ENCODE measurements at regions not wholly inside any gene's neighbourhood (a gene's known extent, or its start where the extent isn't known, plus 50 kb on each side); places are given as distances from the start of the nearest gene placed in this dataset.

- no peak for ATAC-seq (ENCODE audit: low read depth)
- H3K4me3 ChIP-seq (ENCODE audit: severe bottlenecking): no peak overlapping the region
- peak; percentile 36 for TF ChIP-seq CTCF (IDR thresholded peaks at IDR 0.05; ENCODE audit: poor library complexity, severe bottlenecking)
- no peaks in the 10 kb centered on the region for H3K36me3 ChIP-seq (ENCODE audit: low read depth)
- no peak overlapping the region for H3K27ac ChIP-seq (ENCODE audit: poor library complexity, severe bottlenecking)
- no peaks in the 10 kb centered on the region for H3K9me3 ChIP-seq (ENCODE audit: severe bottlenecking)
- H3K27me3 ChIP-seq (ENCODE audit: insufficient read depth, poor library complexity, severe bottlenecking): peaks cover 43% of the 10 kb centered on the region
- DNase-seq (ENCODE audit: low spot score): no peak
- H3K4me1 ChIP-seq (ENCODE audit: insufficient read depth, poor library complexity, severe bottlenecking): no peaks in the 10 kb centered on the region
Measured at GRCh38 chr5:175789670-175790069, 81.7 kb upstream of the CPLX2 start.

GRCh38 chr5:175790796-175791195 lies 80.6 kb upstream of the CPLX2 start:
- no peak for TF ChIP-seq CTCF (IDR thresholded peaks at IDR 0.05; ENCODE audit: poor library complexity, severe bottlenecking)
- Histone ChIP-seq H3K27ac (ENCODE audit: poor library complexity, severe bottlenecking) (no peak overlapping the region), H3K27me3 (ENCODE audit: insufficient read depth, poor library complexity, severe bottlenecking) (peaks cover 51% of the 10 kb centered on the region), H3K4me1 (ENCODE audit: insufficient read depth, poor library complexity, severe bottlenecking) (no peaks in the 10 kb centered on the region), H3K4me3 (ENCODE audit: severe bottlenecking) (no peak overlapping the region), H3K9me3 (ENCODE audit: severe bottlenecking) (no peaks in the 10 kb centered on the region), H3K36me3 (ENCODE audit: low read depth) (no peaks in the 10 kb centered on the region)
- ATAC-seq (ENCODE audit: low read depth) (no peak), DNase-seq (ENCODE audit: low spot score) (no peak)

- H3K4me3 ChIP-seq (ENCODE audit: severe bottlenecking): no peak overlapping the region
- no peak for TF ChIP-seq CTCF (IDR thresholded peaks at IDR 0.05; ENCODE audit: poor library complexity, severe bottlenecking)
- DNase-seq (ENCODE audit: low spot score) (no peak), ATAC-seq (ENCODE audit: low read depth) (no peak)
- H3K27ac ChIP-seq (ENCODE audit: poor library complexity, severe bottlenecking): no peak overlapping the region
- peaks cover 3% of the 10 kb centered on the region for H3K4me1 ChIP-seq (ENCODE audit: insufficient read depth, poor library complexity, severe bottlenecking)
- no peaks in the 10 kb centered on the region for H3K36me3 ChIP-seq (ENCODE audit: low read depth)
- H3K9me3 ChIP-seq (ENCODE audit: severe bottlenecking): no peaks in the 10 kb centered on the region
- peaks cover 50% of the 10 kb centered on the region for H3K27me3 ChIP-seq (ENCODE audit: insufficient read depth, poor library complexity, severe bottlenecking)
Measured at GRCh38 chr5:175795959-175796358, 75.4 kb upstream of the CPLX2 start.

- DNase-seq (ENCODE audit: low spot score) (peak; percentile 93), ATAC-seq (ENCODE audit: low read depth) (peak; percentile 94)
- peaks cover 42% of the 10 kb centered on the region for H3K27me3 ChIP-seq (ENCODE audit: insufficient read depth, poor library complexity, severe bottlenecking)
- no peaks in the 10 kb centered on the region for H3K9me3 ChIP-seq (ENCODE audit: severe bottlenecking)
- peak overlapping the region; percentile 6 for H3K4me3 ChIP-seq (ENCODE audit: severe bottlenecking)
- no peak for TF ChIP-seq CTCF (IDR thresholded peaks at IDR 0.05; ENCODE audit: poor library complexity, severe bottlenecking)
- H3K4me1 ChIP-seq (ENCODE audit: insufficient read depth, poor library complexity, severe bottlenecking): peaks cover 3% of the 10 kb centered on the region
- no peaks in the 10 kb centered on the region for H3K36me3 ChIP-seq (ENCODE audit: low read depth)
- no peak overlapping the region for H3K27ac ChIP-seq (ENCODE audit: poor library complexity, severe bottlenecking)
Measured at GRCh38 chr5:175796536-175797499, 74.6 kb upstream of the CPLX2 start.

GRCh38 chr5:175797521-175798038 lies 73.8 kb upstream of the CPLX2 start:
- Histone ChIP-seq H3K36me3 (ENCODE audit: low read depth) (no peaks in the 10 kb centered on the region), H3K27me3 (ENCODE audit: insufficient read depth, poor library complexity, severe bottlenecking) (peaks cover 34% of the 10 kb centered on the region), H3K9me3 (ENCODE audit: severe bottlenecking) (no peaks in the 10 kb centered on the region), H3K4me3 (ENCODE audit: severe bottlenecking) (no peak overlapping the region), H3K27ac (ENCODE audit: poor library complexity, severe bottlenecking) (no peak overlapping the region), H3K4me1 (ENCODE audit: insufficient read depth, poor library complexity, severe bottlenecking) (peaks cover 8% of the 10 kb centered on the region)
- TF ChIP-seq CTCF (IDR thresholded peaks at IDR 0.05; ENCODE audit: poor library complexity, severe bottlenecking): no peak
- no peak for DNase-seq (ENCODE audit: low spot score)
- ATAC-seq (ENCODE audit: low read depth): no peak
